ENCODE measurements at regions not wholly inside any gene's neighbourhood (a gene's known extent, or its start where the extent isn't known, plus 50 kb on each side); places are given as distances from the start of the nearest gene placed in this dataset.
"Not testable (repeated sequence)": the region's sequence is repeated elsewhere in the genome, so short reads cannot be mapped to it uniquely, and the experiment has no call there.

DNA sequence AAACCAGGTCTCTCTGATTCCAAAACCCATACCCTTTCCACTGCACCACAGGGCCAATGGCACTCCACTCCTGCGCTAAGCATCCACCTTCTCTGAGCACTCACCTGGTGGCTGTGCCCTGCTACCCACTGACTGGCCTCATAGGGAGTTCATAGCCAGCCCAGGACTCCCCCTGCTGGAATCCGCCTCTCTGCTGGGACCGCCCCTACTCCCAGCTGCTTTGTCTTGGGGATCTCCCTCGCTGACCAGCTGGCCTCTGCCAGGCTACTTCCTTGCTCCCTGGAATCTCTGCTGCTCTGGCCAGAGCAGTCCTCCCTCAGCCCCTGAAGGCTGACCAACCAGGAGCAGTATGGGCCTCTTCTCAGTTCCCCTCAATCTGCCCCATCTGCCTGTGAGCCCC, 129.7 kb downstream of the FAXC start:
- no peak for DNase-seq

DNA sequence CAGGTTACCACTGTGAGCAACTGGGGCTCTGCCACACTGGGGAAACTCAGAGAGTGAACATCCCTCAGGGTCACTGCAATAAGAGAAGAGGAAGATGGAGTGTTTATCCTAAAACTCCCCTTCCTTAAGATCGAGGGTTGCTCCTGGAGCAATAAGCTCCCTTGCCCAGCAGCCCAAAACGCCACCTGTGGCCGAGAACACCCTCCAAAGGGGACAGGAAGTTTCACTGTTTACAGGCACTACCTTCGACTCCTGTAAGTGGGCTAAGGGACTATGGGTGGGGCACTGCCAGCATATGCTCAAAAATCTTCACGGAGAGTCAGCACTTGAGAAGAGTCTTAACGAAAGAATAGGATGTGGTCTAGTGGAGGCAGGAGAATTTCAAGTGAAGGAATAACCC, 132.5 kb downstream of the FAXC start:
- DNase-seq, result no peak

DNA sequence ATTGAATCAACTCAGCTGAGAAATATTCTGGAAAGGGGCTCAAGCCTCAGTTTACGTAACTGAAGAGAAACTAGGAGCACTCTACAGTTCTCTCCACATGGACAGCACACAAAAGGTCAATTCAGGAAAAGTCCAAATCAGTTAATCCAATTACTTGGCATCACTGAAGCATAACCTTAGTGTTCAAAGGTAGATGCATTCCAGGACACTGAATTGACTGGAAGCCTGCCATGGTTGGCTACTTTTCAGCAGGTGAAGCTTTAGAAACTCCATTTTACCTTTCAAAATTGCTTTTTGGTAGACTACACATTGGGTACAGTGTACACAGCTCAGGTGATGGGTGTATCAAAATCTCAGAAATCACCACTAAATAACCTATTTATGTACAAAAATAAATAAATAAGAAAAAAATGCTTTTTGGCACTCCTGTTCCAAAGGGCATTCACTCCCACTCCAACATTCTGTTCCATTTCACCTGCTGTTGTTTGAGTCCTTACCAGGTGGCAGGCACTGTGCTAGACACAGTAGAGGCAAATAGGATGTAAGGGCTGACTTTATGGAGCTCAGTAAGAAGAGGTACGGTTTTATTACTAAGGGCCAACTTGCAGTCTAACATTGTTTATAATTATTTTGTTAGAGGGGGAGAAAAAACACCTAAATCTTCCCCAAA, 153.4 kb downstream of the FAXC start:
- DNase-seq, result no peak

GRCh38 chr6:99192561-99192960, 156.9 kb downstream of the FAXC start:
- DNase-seq, result no peak

- no peak for DNase-seq
Observed at GRCh38 chr6:99189823-99190721, 159.4 kb downstream of the FAXC start.

DNA sequence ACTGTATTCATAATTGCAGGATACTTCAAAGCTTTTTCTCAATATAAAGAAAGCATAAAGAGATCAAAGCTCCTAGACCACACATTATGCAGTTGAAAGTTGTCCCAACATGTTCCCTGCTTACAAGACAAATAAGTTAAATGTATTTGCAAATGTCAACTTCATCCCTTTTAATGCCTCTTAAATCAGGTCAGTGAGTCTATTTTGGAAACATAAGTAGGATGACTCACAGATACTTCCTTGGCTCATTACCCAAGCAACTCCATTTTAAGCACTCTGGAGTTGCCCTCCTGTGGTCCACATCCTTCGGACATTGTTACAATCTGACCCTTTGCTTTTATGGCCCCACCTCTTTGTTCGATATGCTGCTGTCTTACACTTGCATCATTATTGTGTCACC, 162.0 kb downstream of the FAXC start:
- DNase-seq, result no peak

- DNase-seq, result no peak
Observed at GRCh38 chr6:99186417-99186816, 163.1 kb downstream of the FAXC start.

- peak; percentile 18 for DNase-seq
Observed at GRCh38 chr6:99185525-99185924, 163.9 kb downstream of the FAXC start.

DNA sequence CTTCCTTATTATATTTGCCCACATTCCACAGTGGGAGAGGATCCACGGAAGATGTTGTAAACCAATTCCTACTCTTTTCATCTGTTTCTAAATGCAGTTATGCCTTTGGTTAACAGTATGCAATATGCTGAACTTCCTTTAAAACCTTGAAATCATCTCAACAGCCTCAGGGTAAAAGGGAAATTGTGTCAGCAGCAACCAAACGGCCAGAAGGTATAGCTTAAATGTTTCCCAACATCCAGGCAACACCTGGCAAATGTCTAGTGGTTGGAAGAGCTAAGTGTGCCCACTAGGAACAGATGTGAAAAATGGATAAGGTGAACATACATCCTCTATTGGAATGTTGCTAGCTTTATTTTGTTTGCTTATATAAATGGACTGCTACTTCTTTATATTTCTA, 164.8 kb downstream of the FAXC start:
- DNase-seq, result no peak

DNA sequence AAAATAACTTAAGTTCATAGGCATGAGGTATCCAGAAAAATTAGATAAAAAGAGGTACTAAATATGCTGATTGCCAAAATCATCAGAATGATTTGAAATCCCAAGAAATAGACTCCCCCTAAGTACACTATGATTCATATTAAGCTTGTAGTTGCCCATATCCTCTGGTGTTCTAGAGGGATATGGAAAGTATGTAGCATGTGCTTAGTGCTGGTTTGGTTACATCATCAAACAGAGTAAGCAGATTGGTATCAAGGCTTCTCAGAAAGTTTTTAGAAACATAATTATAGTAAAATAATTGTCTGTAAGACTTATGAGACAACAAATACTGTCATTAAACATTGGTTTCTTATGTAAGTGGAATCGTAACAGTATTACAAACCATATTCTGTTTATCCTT, 166.4 kb downstream of the FAXC start:
- DNase-seq, result no peak

GRCh38 chr6:99181174-99181573, 168.3 kb downstream of the FAXC start:
- DNase-seq, result no peak

- DNase-seq, result no peak
Observed at GRCh38 chr6:99178168-99178567, 171.3 kb downstream of the FAXC start.

DNA sequence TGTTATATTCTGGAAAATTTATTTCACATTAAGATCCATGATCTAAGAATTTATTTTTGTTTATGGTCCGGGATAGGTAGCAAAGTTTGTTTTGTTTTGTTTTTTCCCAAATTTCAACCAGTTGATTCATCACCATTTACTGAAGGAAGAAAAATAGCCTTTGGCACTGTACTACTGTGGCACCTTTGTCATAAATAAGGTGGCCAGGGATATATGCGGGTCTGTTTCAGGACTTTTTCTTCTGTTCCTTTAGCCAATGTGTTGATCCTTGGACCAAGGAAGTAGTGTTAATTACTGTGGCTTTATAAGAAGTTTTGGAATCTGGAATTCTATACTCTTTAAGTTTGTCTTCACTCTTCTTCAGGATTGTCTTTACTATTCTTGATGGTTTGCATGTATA, 171.7 kb downstream of the FAXC start:
- no peak for DNase-seq

GRCh38 chr6:99165838-99166237, 183.6 kb downstream of the FAXC start:
- no peak for DNase-seq

- no peak for DNase-seq
Observed at GRCh38 chr6:99152347-99152643, 197.2 kb downstream of the FAXC start.

DNA sequence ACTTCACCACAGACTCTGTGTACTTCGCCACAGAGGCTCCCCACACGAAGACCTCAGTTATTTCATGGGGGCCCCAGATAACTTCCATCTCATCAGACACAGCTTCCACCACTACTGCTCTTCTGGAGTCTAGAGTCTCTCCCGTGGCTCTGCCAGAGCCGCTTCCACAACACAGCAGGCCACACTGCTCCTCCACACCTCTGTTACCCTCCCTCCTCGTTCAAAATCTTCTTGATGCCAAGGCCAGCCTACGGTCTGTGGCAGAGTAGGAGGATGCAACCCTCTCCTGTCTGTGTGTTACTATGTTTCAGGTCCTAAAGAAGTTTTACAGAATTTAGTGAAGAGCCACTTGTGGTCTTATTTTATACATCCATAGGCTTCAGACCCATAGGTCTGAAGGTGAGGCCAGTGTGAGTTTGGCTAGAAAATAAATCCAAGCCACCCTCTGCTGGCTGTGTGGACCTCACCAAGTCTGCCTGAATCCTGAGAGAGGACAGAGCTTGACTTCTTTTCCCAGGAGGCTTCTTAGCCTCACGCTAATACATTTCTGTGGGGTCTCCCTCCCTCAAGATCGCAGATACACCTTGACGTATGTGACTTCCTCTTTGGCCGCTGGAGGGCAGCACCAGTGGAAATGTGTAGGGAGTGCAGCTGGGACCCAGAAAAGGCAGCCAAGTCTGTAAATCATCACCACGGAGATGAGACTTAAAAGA, 197.7 kb downstream of the FAXC start:
- peak; percentile 2 for DNase-seq

DNA sequence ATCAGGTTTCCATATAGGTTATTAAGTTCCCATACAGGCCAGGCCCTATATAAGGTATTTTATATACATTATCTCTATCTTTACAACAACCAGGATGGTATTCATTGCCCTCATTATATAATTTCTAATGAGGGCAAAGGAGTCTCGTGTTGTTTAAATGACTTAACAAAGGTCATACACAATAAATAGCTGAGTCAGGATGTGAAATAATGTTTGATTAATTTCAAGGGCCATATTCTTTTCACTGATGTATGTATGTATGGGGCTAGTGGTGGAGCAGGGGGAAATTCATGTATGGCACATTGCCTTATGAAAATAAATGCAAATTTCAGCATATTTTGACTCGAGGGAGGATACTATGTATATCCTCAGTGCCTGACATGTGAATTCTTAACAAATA, 200.7 kb downstream of the FAXC start:
- no peak for DNase-seq

- DNase-seq, result no peak
Observed at GRCh38 chr6:99148111-99148510, 200.4 kb upstream of the FBXL4 start.

DNA sequence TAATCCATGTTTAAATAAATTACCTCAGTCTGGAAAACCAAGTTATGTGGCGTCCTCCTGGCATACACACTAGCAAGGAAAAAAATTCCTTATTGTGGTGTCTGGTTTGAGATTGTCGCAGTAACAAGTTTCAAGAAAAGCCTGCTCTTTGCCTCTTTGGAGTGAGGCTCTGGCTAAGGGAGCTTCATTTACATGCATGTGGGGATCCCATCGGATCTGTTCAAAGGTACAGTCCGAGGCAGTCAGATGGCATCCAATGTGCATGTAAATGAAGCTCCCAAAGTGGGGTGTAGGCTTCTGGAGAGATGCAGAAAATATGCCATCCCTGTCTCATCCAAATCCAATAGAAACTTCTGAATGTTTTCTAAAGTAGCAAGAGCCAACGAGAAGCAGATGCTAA, 199.5 kb upstream of the FBXL4 start:
- DNase-seq, result no peak

- DNase-seq, result no peak
Observed at GRCh38 chr6:99146711-99147110, 199.0 kb upstream of the FBXL4 start.

- no peak for DNase-seq
Observed at GRCh38 chr6:99145738-99146137, 198.0 kb upstream of the FBXL4 start.

DNA sequence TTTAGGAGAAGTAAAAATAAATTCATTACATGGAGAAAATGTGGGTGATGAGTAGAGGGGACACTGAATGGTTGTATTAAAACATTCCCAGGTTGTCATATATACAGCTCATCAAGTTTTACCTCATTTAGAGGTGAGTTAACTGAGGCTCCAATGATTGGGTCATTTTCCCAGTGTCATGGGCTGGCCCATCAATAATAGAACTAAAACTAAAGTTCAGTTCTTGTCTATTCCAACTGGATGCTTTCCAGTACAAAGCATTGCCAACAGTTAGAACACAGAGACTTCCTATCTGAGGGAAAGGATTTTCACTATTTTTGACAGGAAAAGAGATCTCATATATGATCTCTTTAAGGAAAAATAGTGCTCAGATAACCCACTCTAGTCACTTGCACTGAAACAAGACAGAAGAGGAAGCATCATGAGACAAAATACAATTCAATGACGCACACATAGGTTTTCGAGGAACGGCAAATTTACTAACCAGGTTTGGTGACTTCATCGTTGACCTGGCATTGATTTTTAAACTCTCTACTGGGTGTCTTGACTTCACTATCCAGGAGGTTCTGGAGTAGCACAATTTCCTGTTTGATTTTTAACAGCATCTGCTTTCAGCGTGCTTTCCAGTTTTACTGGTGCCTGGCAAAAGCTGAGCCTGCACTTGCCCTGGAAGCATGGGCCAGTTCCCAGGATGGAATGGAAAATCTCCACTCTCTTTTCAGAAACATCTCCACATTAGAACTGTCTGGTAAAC, 195.5 kb upstream of the FBXL4 start:
- DNase-seq, result no peak

- DNase-seq, result not testable (repeated sequence)
Observed at GRCh38 chr6:99141906-99142305, 194.2 kb upstream of the FBXL4 start.

All from NCI-H1092 treated with DMSO at 0.1 percent for 48 hours (cell line).